ENCODE measurements at regions not wholly inside any gene's neighbourhood (a gene's known extent, or its start where the extent isn't known, plus 50 kb on each side); places are given as distances from the start of the nearest gene placed in this dataset.

- TF ChIP-seq CTCF (IDR thresholded peaks at IDR 0.05; ENCODE audit: poor library complexity, severe bottlenecking): no peak
- Histone ChIP-seq H3K36me3 (ENCODE audit: low read depth) (no peaks in the 10 kb centered on the region), H3K4me3 (ENCODE audit: severe bottlenecking) (no peak overlapping the region), H3K27ac (ENCODE audit: poor library complexity, severe bottlenecking) (no peak overlapping the region), H3K4me1 (ENCODE audit: insufficient read depth, poor library complexity, severe bottlenecking) (peaks cover 7% of the 10 kb centered on the region), H3K9me3 (ENCODE audit: severe bottlenecking) (no peaks in the 10 kb centered on the region), H3K27me3 (ENCODE audit: insufficient read depth, poor library complexity, severe bottlenecking) (no peaks in the 10 kb centered on the region)
- DNase-seq (ENCODE audit: low spot score) (no peak), ATAC-seq (ENCODE audit: low read depth) (peak; percentile 91)
Observed at GRCh38 chr2:195501746-195502145, 155.3 kb upstream of the SLC39A10 start.

- DNase-seq (ENCODE audit: low spot score): no peak
- Histone ChIP-seq H3K4me3 (ENCODE audit: severe bottlenecking) (no peak overlapping the region), H3K9me3 (ENCODE audit: severe bottlenecking) (no peaks in the 10 kb centered on the region), H3K27ac (ENCODE audit: poor library complexity, severe bottlenecking) (no peak overlapping the region), H3K4me1 (ENCODE audit: insufficient read depth, poor library complexity, severe bottlenecking) (peaks cover 7% of the 10 kb centered on the region), H3K36me3 (ENCODE audit: low read depth) (no peaks in the 10 kb centered on the region), H3K27me3 (ENCODE audit: insufficient read depth, poor library complexity, severe bottlenecking) (no peaks in the 10 kb centered on the region)
- TF ChIP-seq CTCF (IDR thresholded peaks at IDR 0.05; ENCODE audit: poor library complexity, severe bottlenecking): no peak
- ATAC-seq (ENCODE audit: low read depth): no peak
Observed at GRCh38 chr2:195500879-195501278, 156.1 kb upstream of the SLC39A10 start.

- Histone ChIP-seq H3K4me3 (ENCODE audit: severe bottlenecking) (no peak overlapping the region), H3K36me3 (ENCODE audit: low read depth) (no peaks in the 10 kb centered on the region), H3K27ac (ENCODE audit: poor library complexity, severe bottlenecking) (no peak overlapping the region), H3K4me1 (ENCODE audit: insufficient read depth, poor library complexity, severe bottlenecking) (peaks cover 7% of the 10 kb centered on the region), H3K9me3 (ENCODE audit: severe bottlenecking) (no peaks in the 10 kb centered on the region), H3K27me3 (ENCODE audit: insufficient read depth, poor library complexity, severe bottlenecking) (no peaks in the 10 kb centered on the region)
- DNase-seq (ENCODE audit: low spot score) (no peak), ATAC-seq (ENCODE audit: low read depth) (no peak)
- no peak for TF ChIP-seq CTCF (IDR thresholded peaks at IDR 0.05; ENCODE audit: poor library complexity, severe bottlenecking)
Observed at GRCh38 chr2:195498839-195499490, 158.1 kb upstream of the SLC39A10 start.

GRCh38 chr2:195498176-195498575 lies 158.8 kb upstream of the SLC39A10 start:
- Histone ChIP-seq H3K9me3 (ENCODE audit: severe bottlenecking) (no peaks in the 10 kb centered on the region), H3K36me3 (ENCODE audit: low read depth) (no peaks in the 10 kb centered on the region), H3K4me1 (ENCODE audit: insufficient read depth, poor library complexity, severe bottlenecking) (peaks cover 7% of the 10 kb centered on the region), H3K4me3 (ENCODE audit: severe bottlenecking) (no peak overlapping the region), H3K27me3 (ENCODE audit: insufficient read depth, poor library complexity, severe bottlenecking) (no peaks in the 10 kb centered on the region), H3K27ac (ENCODE audit: poor library complexity, severe bottlenecking) (no peak overlapping the region)
- TF ChIP-seq CTCF (IDR thresholded peaks at IDR 0.05; ENCODE audit: poor library complexity, severe bottlenecking): peak; percentile 47
- DNase-seq (ENCODE audit: low spot score): no peak
- no peak for ATAC-seq (ENCODE audit: low read depth)

- H3K27ac ChIP-seq (ENCODE audit: poor library complexity, severe bottlenecking): no peak overlapping the region
- H3K36me3 ChIP-seq (ENCODE audit: low read depth): no peaks in the 10 kb centered on the region
- no peak for TF ChIP-seq CTCF (IDR thresholded peaks at IDR 0.05; ENCODE audit: poor library complexity, severe bottlenecking)
- H3K27me3 ChIP-seq (ENCODE audit: insufficient read depth, poor library complexity, severe bottlenecking): no peaks in the 10 kb centered on the region
- H3K4me3 ChIP-seq (ENCODE audit: severe bottlenecking): no peak overlapping the region
- peaks cover 6% of the 10 kb centered on the region for H3K4me1 ChIP-seq (ENCODE audit: insufficient read depth, poor library complexity, severe bottlenecking)
- H3K9me3 ChIP-seq (ENCODE audit: severe bottlenecking): no peaks in the 10 kb centered on the region
- DNase-seq (ENCODE audit: low spot score) (no peak), ATAC-seq (ENCODE audit: low read depth) (no peak)
Observed at GRCh38 chr2:195496991-195497390, 160.0 kb upstream of the SLC39A10 start.
